ENCODE measurements at regions not wholly inside any gene's neighbourhood (a gene's known extent, or its start where the extent isn't known, plus 50 kb on each side); places are given as distances from the start of the nearest gene placed in this dataset.

- Histone ChIP-seq H3K27me3 (no peaks in the 10 kb centered on the region), H3K4me1 (no peaks in the 10 kb centered on the region), H3K4me3 (ENCODE audit: low read depth, low read length) (no peak overlapping the region), H3K9me3 (no peaks in the 10 kb centered on the region), H3K36me3 (no peaks in the 10 kb centered on the region)
- DNase-seq = no peak
- TF ChIP-seq CTCF (IDR thresholded peaks at IDR 0.05; ENCODE audit: low read depth, low read length) = no peak
These were observed 341.2 kb upstream of the BOD1L1 start for GRCh38 chr4:13968723-13969122.

GRCh38 chr4:13970349-13970748 is 342.8 kb upstream of the BOD1L1 start:
- Histone ChIP-seq H3K27me3 (no peaks in the 10 kb centered on the region), H3K9me3 (no peaks in the 10 kb centered on the region), H3K4me1 (no peaks in the 10 kb centered on the region), H3K36me3 (no peaks in the 10 kb centered on the region), H3K4me3 (ENCODE audit: low read depth, low read length) (no peak overlapping the region)
- DNase-seq = no peak
- no peak for TF ChIP-seq CTCF (IDR thresholded peaks at IDR 0.05; ENCODE audit: low read depth, low read length)

GRCh38 chr4:13977746-13978145 is 350.2 kb upstream of the BOD1L1 start:
- Histone ChIP-seq H3K27me3 (no peaks in the 10 kb centered on the region), H3K4me1 (no peaks in the 10 kb centered on the region), H3K4me3 (ENCODE audit: low read depth, low read length) (no peak overlapping the region), H3K9me3 (no peaks in the 10 kb centered on the region), H3K36me3 (no peaks in the 10 kb centered on the region)
- DNase-seq = no peak
- TF ChIP-seq CTCF (IDR thresholded peaks at IDR 0.05; ENCODE audit: low read depth, low read length) = no peak

- Histone ChIP-seq H3K4me3 (ENCODE audit: low read depth, low read length) (no peak overlapping the region), H3K27me3 (no peaks in the 10 kb centered on the region), H3K4me1 (no peaks in the 10 kb centered on the region), H3K9me3 (no peaks in the 10 kb centered on the region), H3K36me3 (no peaks in the 10 kb centered on the region)
- TF ChIP-seq CTCF (IDR thresholded peaks at IDR 0.05; ENCODE audit: low read depth, low read length) = no peak
- DNase-seq = no peak
These were observed 353.1 kb upstream of the BOD1L1 start for GRCh38 chr4:13980317-13981310.

- no peak for TF ChIP-seq CTCF (IDR thresholded peaks at IDR 0.05; ENCODE audit: low read depth, low read length)
- H3K9me3 ChIP-seq = no peaks in the 10 kb centered on the region
- H3K36me3 ChIP-seq = no peaks in the 10 kb centered on the region
- no peaks in the 10 kb centered on the region for H3K27me3 ChIP-seq
- DNase-seq = no peak
- no peak overlapping the region for H3K4me3 ChIP-seq (ENCODE audit: low read depth, low read length)
- no peaks in the 10 kb centered on the region for H3K4me1 ChIP-seq
These were observed 354.0 kb upstream of the BOD1L1 start for GRCh38 chr4:13981499-13981898.

- Histone ChIP-seq H3K4me1 (no peaks in the 10 kb centered on the region), H3K4me3 (ENCODE audit: low read depth, low read length) (no peak overlapping the region), H3K9me3 (no peaks in the 10 kb centered on the region)
These were observed 354.5 kb upstream of the BOD1L1 start for GRCh38 chr4:13982010-13982409.

More at GRCh38 chr4:13982010-13982409, 354.5 kb upstream of the BOD1L1 start:
- no peak for DNase-seq
- Histone ChIP-seq H3K27me3 (no peaks in the 10 kb centered on the region), H3K36me3 (no peaks in the 10 kb centered on the region)
- no peak for TF ChIP-seq CTCF (IDR thresholded peaks at IDR 0.05; ENCODE audit: low read depth, low read length)

Measured in BE2C (cell line).